IMR-90 (cell line): ENCODE measurements at regions not wholly inside any gene's neighbourhood (a gene's known extent, or its start where the extent isn't known, plus 50 kb on each side); places are given as distances from the start of the nearest gene placed in this dataset.

Experiments
- ATAC-seq: fragments of 200-7000 bp; cut with Tn5 transposase; 2 replicates; pipeline ENCODE4 v1.9.1; 2020; ENCODE audit warnings: low read depth, mild to moderate bottlenecking, moderate library complexity
- BruUV-seq: library from RNA; stranded (reverse); fragments of 400-500 nt; replicated peaks from 2 replicates; lab custom pipeline; 2021; lab: Mats Ljungman, UMichigan
- CTCF ChIA-PET: fragments of 300-600 bp; formaldehyde crosslinking; extraction: SDS; loops from one replicate; lab custom pipeline; 2021; ENCODE audit warnings: antibody characterized with exemption; lab: Yijun Ruan, JAX
- POLR2A ChIA-PET: fragments of 300-600 bp; sonication (Branson Sonifier 250); formaldehyde crosslinking; loops from one replicate; lab custom pipeline; 2022; ENCODE audit warnings: antibody characterized with exemption; ENCODE audit not compliant: unreplicated experiment; lab: Charles Lee
- DNase-seq: peaks from one replicate; pipeline ENCODE4 v3.0.0; 2013
- H2AFZ ChIP-seq: replicated peaks from 2 replicates; pipeline ENCODE3; 2013; ENCODE audit warnings: low read length, mild to moderate bottlenecking; ENCODE audit not compliant: poor library complexity
- H2AK5ac ChIP-seq: 2 replicates; pipeline ENCODE4 v1.6.1; 2013; ENCODE audit warnings: low read depth, low read length, inconsistent platforms
- H2AK9ac ChIP-seq: replicated peaks from 2 replicates; pipeline ENCODE3; 2013; ENCODE audit warnings: mild to moderate bottlenecking, low read depth, low read length, moderate library complexity; ENCODE audit not compliant: poor library complexity
- H2BK120ac ChIP-seq: 2 replicates; pipeline ENCODE4 v1.6.1; 2013; ENCODE audit warnings: low read depth, low read length, inconsistent platforms
- H2BK15ac ChIP-seq: 3 replicates; pipeline ENCODE4 v1.6.1; 2013; ENCODE audit warnings: low read depth, low read length, inconsistent platforms
- H2BK20ac ChIP-seq: 2 replicates; pipeline ENCODE4 v1.6.1; 2013; ENCODE audit warnings: low read depth, mild to moderate bottlenecking, inconsistent platforms, low read length, moderate library complexity
- H2BK5ac ChIP-seq: 2 replicates; pipeline ENCODE4 v1.6.1; 2013; ENCODE audit warnings: mild to moderate bottlenecking, low read depth, low read length, inconsistent platforms; ENCODE audit not compliant: poor library complexity, severe bottlenecking
- H3K14ac ChIP-seq: replicated peaks from 2 replicates; pipeline ENCODE4 v1.6.1; 2013; ENCODE audit warnings: low read depth, low read length, inconsistent platforms
- H3K18ac ChIP-seq: 2 replicates; pipeline ENCODE4 v1.6.1; 2013; ENCODE audit warnings: low read depth, low read length, control low read depth
- H3K23ac ChIP-seq: 2 replicates; pipeline ENCODE4 v1.6.1; 2013; ENCODE audit warnings: low read depth, low read length, inconsistent platforms
- H3K27ac ChIP-seq: 2 replicates; pipeline ENCODE4 v1.5.1; 2013; ENCODE audit warnings: mild to moderate bottlenecking, control low read depth, low read length; ENCODE audit not compliant: insufficient read depth
- H3K27me3 ChIP-seq: 2 replicates; pipeline ENCODE4 v1.6.1; 2013; ENCODE audit warnings: low read length; ENCODE audit not compliant: control insufficient read depth, insufficient read depth
- H3K36me3 ChIP-seq: 2 replicates; pipeline ENCODE4 v1.6.1; 2013; ENCODE audit warnings: low read length, mixed read lengths; ENCODE audit not compliant: control insufficient read depth, insufficient read depth
- H3K4ac ChIP-seq: 2 replicates; pipeline ENCODE4 v1.6.1; 2013; ENCODE audit warnings: low read depth, low read length, inconsistent platforms
- H3K4me1 ChIP-seq: 2 replicates; pipeline ENCODE4 v1.6.1; 2013; ENCODE audit warnings: low read length, mixed read lengths; ENCODE audit not compliant: control insufficient read depth, insufficient read depth
- H3K4me2 ChIP-seq: 2 replicates; pipeline ENCODE4 v1.6.1; 2013; ENCODE audit warnings: low read depth, mild to moderate bottlenecking, control low read depth, low read length, moderate library complexity
- H3K4me3 ChIP-seq: 2 replicates; pipeline ENCODE4 v1.5.1; 2013; ENCODE audit warnings: low read depth, mild to moderate bottlenecking, control low read depth, low read length, moderate library complexity; ENCODE audit not compliant: insufficient read depth
- H3K56ac ChIP-seq: 2 replicates; pipeline ENCODE4 v1.6.1; 2013; ENCODE audit warnings: low read length, inconsistent platforms; ENCODE audit not compliant: insufficient read depth; ENCODE audit errors: extremely low read depth
- H3K79me1 ChIP-seq, 2 experiments: 2 replicates each; pipeline ENCODE4 v1.6.1; 2013; ENCODE audit warnings: low read length in 2 of 2, inconsistent platforms in 1 of 2, low read depth in 1 of 2
- H3K9ac ChIP-seq: 2 replicates; pipeline ENCODE4 v1.6.1; 2013; ENCODE audit warnings: low read depth, low read length, control low read depth
- H3K9me1 ChIP-seq: 2 replicates; pipeline ENCODE4 v1.6.1; 2013; ENCODE audit warnings: low read length, inconsistent platforms; ENCODE audit not compliant: insufficient read depth
- H3K9me3 ChIP-seq: 2 replicates; pipeline ENCODE4 v1.6.1; 2013; ENCODE audit warnings: low read length; ENCODE audit not compliant: control insufficient read depth, insufficient read depth
- H4K20me1 ChIP-seq: 2 replicates; pipeline ENCODE4 v1.6.1; 2013; ENCODE audit warnings: low read length, inconsistent platforms; ENCODE audit not compliant: insufficient read depth
- H4K5ac ChIP-seq: 2 replicates; pipeline ENCODE4 v1.6.1; 2013; ENCODE audit warnings: mild to moderate bottlenecking, low read depth, low read length, control low read depth
- H4K8ac ChIP-seq, 2 experiments: 2 replicates each; pipeline ENCODE4 v1.6.1; 2013; ENCODE audit warnings: low read depth in 2 of 2, low read length in 2 of 2, control low read depth in 1 of 2, inconsistent platforms in 1 of 2
- H4K91ac ChIP-seq: 2 replicates; pipeline ENCODE4 v1.6.1; 2013; ENCODE audit warnings: low read depth, low read length, inconsistent platforms; ENCODE audit not compliant: insufficient read depth
- BHLHE40 ChIP-seq: fragments of 150-350 bp; IDR thresholded peaks from 2 replicates; pipeline ENCODE4 v1.6.1; 2016; ENCODE audit warnings: mild to moderate bottlenecking, low read depth, low read length
- CEBPB ChIP-seq: IDR thresholded peaks from 2 replicates; pipeline ENCODE4 v1.6.1; 2012; ENCODE audit warnings: low read depth, low read length, improper control_type of control experiment
- CHD1 ChIP-seq: IDR thresholded peaks from 2 replicates; pipeline ENCODE4 v1.6.1; 2012; ENCODE audit warnings: low read depth, low read length, improper control_type of control experiment
- FOS ChIP-seq: fragments of 150-350 bp; IDR thresholded peaks from 2 replicates; pipeline ENCODE4 v1.6.1; 2016; ENCODE audit warnings: low read depth, low read length
- MAFK ChIP-seq: IDR thresholded peaks from 2 replicates; pipeline ENCODE4 v1.6.1; 2012; ENCODE audit warnings: low read depth, low read length, improper control_type of control experiment
- MAZ ChIP-seq: IDR thresholded peaks from 2 replicates; pipeline ENCODE4 v1.6.1; 2012; ENCODE audit warnings: low read depth, mild to moderate bottlenecking, low read length, improper control_type of control experiment, moderate library complexity, borderline replicate concordance
- NFE2L2 ChIP-seq: fragments of 150-350 bp; IDR thresholded peaks from 2 replicates; pipeline ENCODE4 v1.6.1; 2016; ENCODE audit warnings: low read depth, mild to moderate bottlenecking, low read length
- POLR2A ChIP-seq: IDR thresholded peaks from 2 replicates; pipeline ENCODE4 v1.6.1; 2012; ENCODE audit warnings: mild to moderate bottlenecking, low read depth, low read length
- RAD21 ChIP-seq: IDR thresholded peaks from 2 replicates; pipeline ENCODE4 v1.6.1; 2012; ENCODE audit warnings: low read length, improper control_type of control experiment
- RCOR1 ChIP-seq: IDR thresholded peaks from 2 replicates; pipeline ENCODE4 v1.6.1; 2012; ENCODE audit warnings: mild to moderate bottlenecking, low read length, improper control_type of control experiment; ENCODE audit not compliant: insufficient replicate concordance
- RFX5 ChIP-seq: IDR thresholded peaks from 2 replicates; pipeline ENCODE4 v1.8.0; 2012; ENCODE audit warnings: low read depth, mild to moderate bottlenecking, low read length, moderate library complexity
- SMC3 ChIP-seq: fragments of 150-350 bp; IDR thresholded peaks from 2 replicates; pipeline ENCODE4 v1.6.1; 2016; ENCODE audit warnings: low read depth, mild to moderate bottlenecking, antibody characterized with exemption, low read length, moderate library complexity
- USF2 ChIP-seq: fragments of 150-350 bp; IDR thresholded peaks from 2 replicates; pipeline ENCODE4 v1.6.1; 2017; ENCODE audit warnings: mild to moderate bottlenecking, antibody characterized with exemption, low read length, low read depth
- WGBS, 2 experiments: methylation state at CpG; one replicate each; pipeline versions ENCODE4 v1.1.5 to v1.1.7; 2013; ENCODE audit warnings: missing lambda C conversion rate in 2 of 2; ENCODE audit not compliant: insufficient read length in 1 of 2; ENCODE audit errors: extremely low coverage in 2 of 2; 5-methylcytosine and 5-hydroxymethylcytosine counted together
- dilution Hi-C: fragments of 300-500 bp; cut with HindIII; formaldehyde crosslinking; loops from one replicate; pipeline ENCODE4 v1.14.3; 2018; ENCODE audit warnings: low sequenced_read_pairs; ENCODE audit not compliant: unreplicated experiment
- in situ Hi-C: fragments of 300-500 bp; cut with MboI; formaldehyde crosslinking; loops from 3 replicates; pipeline ENCODE4 v1.14.3; 2019; ENCODE audit warnings: low sequenced_read_pairs, inconsistent platforms, mixed read lengths
- intact Hi-C: fragments of 100-400 bp; cut with micrococcal nuclease; formaldehyde crosslinking; loops from 2 replicates; pipeline ENCODE4 v1.10.0; 2022
- TF ChIP-seq, protein P1 (sequence below): conservative IDR thresholded peaks from 2 replicates; pipeline ENCODE4 v1.5.1; 2012; ENCODE audit warnings: mild to moderate bottlenecking, low read depth, low read length, improper control_type of control experiment

DNA sequence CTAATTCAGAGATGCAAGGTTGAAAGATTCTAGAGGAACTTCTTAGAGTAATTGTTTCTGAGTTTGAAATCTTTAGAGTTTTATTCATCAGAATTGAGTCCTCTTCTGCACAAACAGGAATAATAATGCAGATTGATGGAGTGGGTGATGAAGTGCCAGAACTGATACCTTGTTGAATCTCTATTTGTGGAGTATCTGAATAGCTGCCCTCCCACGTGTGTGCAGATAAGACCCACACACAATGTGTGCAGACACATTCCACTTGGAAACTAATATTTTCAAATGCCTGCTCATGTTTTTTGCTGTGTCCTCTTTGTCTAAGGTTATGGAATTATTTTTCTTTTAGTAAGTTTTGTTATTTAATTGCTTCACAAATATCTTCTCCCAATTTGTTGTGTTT, 1167.8 kb upstream of the MAP3K7 start:
- Histone ChIP-seq H2BK20ac (no peak overlapping the region), H3K27ac (no peak overlapping the region), H3K14ac (no peak overlapping the region), H4K5ac (no peak overlapping the region), H2AFZ (no peak overlapping the region), H3K4me2 (no peak overlapping the region), H3K56ac (no peak overlapping the region), H4K8ac (no peak overlapping the region), H4K20me1 (no peaks in the 10 kb centered on the region), H3K9me3 (no peaks in the 10 kb centered on the region), H3K18ac (no peak overlapping the region), H3K36me3 (no peaks in the 10 kb centered on the region), H2BK5ac (no peak overlapping the region), H3K9ac (no peak overlapping the region), H4K91ac (no peak overlapping the region), H3K9me1 (no peaks in the 10 kb centered on the region), H2BK15ac (no peak overlapping the region), H3K4ac (no peak overlapping the region), H2AK5ac (no peak overlapping the region), H3K4me3 (no peak overlapping the region), H3K4me1 (no peaks in the 10 kb centered on the region), H3K79me1 (no peaks in the 10 kb centered on the region), H2BK120ac (no peak overlapping the region), H2AK9ac (no peak overlapping the region), H3K27me3 (no peaks in the 10 kb centered on the region), H3K23ac (no peak overlapping the region)
- ATAC-seq (no peak), DNase-seq (no peak)
- no TSS peak for BruUV-seq
- TF ChIP-seq MAZ (no peak), BHLHE40 (no peak), CHD1 (no peak), RFX5 (no peak), MAFK (no peak), RCOR1 (no peak), CEBPB (no peak), NFE2L2 (no peak), POLR2A (no peak), RAD21 (no peak), SMC3 (no peak), USF2 (no peak), FOS (no peak)
- TF ChIP-seq, protein P1, sequence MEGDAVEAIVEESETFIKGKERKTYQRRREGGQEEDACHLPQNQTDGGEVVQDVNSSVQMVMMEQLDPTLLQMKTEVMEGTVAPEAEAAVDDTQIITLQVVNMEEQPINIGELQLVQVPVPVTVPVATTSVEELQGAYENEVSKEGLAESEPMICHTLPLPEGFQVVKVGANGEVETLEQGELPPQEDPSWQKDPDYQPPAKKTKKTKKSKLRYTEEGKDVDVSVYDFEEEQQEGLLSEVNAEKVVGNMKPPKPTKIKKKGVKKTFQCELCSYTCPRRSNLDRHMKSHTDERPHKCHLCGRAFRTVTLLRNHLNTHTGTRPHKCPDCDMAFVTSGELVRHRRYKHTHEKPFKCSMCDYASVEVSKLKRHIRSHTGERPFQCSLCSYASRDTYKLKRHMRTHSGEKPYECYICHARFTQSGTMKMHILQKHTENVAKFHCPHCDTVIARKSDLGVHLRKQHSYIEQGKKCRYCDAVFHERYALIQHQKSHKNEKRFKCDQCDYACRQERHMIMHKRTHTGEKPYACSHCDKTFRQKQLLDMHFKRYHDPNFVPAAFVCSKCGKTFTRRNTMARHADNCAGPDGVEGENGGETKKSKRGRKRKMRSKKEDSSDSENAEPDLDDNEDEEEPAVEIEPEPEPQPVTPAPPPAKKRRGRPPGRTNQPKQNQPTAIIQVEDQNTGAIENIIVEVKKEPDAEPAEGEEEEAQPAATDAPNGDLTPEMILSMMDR = no peak
- in situ Hi-C loops (no loop called here), intact Hi-C loops (no loop called here), dilution Hi-C loops (no loop called here)
- ChIA-PET POLR2A (no interaction called here), CTCF (no interaction called here)
- no CpG with 5 or more reads among the region's 1 CpG for WGBS, 2 experiments
